DOHH2 (cell line): ENCODE measurements at regions not wholly inside any gene's neighbourhood (a gene's known extent, or its start where the extent isn't known, plus 50 kb on each side); places are given as distances from the start of the nearest gene placed in this dataset.

Experiments used
- EZH2phosphoT487 ChIP-seq: fragments of 200-600 bp; sonication (generic); IDR thresholded peaks from 2 replicates; pipeline ENCODE4 v1.6.1; 2017; ENCODE audit warnings: borderline replicate concordance, mild to moderate bottlenecking, antibody characterized with exemption, low read length, moderate library complexity, mixed read lengths
- TF ChIP-seq, protein P1 (sequence below): fragments of 200-600 bp; sonication (generic); IDR thresholded peaks from one replicate; pipeline ENCODE4 v1.5.1; 2014; ENCODE audit warnings: antibody characterized with exemption, mild to moderate bottlenecking, low read depth, low read length; ENCODE audit not compliant: poor library complexity, severe bottlenecking

DNA sequence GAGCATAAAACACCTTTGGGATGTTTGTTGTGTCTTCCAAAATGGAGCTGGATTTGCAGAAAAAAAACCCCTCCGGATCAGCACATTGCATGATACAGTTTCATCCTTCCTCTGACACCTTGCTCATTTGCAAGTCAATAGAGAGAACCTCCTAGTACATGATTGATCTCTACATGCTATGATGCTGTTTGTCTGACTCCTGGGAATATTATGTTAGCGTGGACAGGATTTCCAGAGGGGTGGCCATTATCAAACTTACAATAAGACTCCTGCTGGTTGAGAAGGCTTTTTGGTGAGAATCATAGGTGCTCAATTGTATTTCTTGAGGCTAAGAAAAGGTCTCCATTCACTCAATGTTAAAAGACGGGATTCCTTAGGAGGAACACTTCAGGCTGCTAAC is 75.9 kb upstream of the SCEL start:
- TF ChIP-seq, protein P1, sequence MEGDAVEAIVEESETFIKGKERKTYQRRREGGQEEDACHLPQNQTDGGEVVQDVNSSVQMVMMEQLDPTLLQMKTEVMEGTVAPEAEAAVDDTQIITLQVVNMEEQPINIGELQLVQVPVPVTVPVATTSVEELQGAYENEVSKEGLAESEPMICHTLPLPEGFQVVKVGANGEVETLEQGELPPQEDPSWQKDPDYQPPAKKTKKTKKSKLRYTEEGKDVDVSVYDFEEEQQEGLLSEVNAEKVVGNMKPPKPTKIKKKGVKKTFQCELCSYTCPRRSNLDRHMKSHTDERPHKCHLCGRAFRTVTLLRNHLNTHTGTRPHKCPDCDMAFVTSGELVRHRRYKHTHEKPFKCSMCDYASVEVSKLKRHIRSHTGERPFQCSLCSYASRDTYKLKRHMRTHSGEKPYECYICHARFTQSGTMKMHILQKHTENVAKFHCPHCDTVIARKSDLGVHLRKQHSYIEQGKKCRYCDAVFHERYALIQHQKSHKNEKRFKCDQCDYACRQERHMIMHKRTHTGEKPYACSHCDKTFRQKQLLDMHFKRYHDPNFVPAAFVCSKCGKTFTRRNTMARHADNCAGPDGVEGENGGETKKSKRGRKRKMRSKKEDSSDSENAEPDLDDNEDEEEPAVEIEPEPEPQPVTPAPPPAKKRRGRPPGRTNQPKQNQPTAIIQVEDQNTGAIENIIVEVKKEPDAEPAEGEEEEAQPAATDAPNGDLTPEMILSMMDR = no peak
- no peak for TF ChIP-seq EZH2phosphoT487
